GM19463 (cell line): ENCODE measurements at regions not wholly inside any gene's neighbourhood (a gene's known extent, or its start where the extent isn't known, plus 50 kb on each side); places are given as distances from the start of the nearest gene placed in this dataset.

ENCODE experiments used
- ATAC-seq: cut with Tn5 transposase; IDR thresholded peaks from one replicate; pipeline ENCODE4 v1.9.1; 2021; ENCODE audit warnings: mild to moderate bottlenecking, moderate library complexity; ENCODE audit not compliant: unreplicated experiment

DNA sequence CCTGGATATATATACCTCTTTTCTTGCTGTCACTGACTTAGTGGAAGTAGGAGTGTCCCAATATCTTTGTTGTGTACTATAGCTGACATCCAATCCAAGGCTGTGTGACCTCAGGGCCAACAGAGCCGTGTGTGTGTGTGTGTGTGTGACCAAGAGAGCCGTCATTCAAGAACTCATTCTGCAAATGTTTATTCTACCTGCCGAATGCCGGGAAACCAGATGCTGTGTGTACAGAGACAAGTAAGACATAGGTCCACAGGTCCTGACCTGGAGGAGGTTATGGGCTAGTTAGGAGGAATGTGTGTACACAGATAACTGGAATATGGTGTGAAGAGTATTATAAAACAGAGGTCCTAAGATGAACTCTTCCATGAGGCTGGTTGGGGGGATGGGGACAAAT is 190.0 kb downstream of the DHX35 start:
- ATAC-seq: no peak

DNA sequence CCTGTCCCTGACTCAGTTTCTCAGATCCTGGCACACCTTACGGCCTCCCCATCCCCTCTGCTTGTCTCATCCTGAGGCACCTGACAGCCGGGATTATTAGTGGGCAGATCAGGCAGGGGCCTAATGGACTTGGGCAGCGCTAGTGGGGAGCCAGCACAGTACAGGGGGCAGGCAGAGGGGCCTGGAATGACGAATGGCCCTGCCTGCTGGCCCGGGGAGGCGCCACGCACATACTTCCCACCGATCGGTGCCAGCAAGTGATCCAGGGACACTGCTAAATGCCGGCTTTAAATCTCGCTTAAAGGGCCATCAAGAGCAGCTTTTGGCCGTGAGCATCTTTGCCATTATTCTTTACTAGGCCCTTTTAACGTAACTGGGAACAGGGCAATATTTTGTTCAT is 188.4 kb downstream of the DHX35 start:
- no peak for ATAC-seq

- no peak for ATAC-seq
These were observed 184.2 kb downstream of the DHX35 start for GRCh38 chr20:39146394-39146793.

- no peak for ATAC-seq
These were observed 183.8 kb downstream of the DHX35 start for GRCh38 chr20:39145921-39146320.

GRCh38 chr20:39144757-39145156 is 182.6 kb downstream of the DHX35 start:
- no peak for ATAC-seq

DNA sequence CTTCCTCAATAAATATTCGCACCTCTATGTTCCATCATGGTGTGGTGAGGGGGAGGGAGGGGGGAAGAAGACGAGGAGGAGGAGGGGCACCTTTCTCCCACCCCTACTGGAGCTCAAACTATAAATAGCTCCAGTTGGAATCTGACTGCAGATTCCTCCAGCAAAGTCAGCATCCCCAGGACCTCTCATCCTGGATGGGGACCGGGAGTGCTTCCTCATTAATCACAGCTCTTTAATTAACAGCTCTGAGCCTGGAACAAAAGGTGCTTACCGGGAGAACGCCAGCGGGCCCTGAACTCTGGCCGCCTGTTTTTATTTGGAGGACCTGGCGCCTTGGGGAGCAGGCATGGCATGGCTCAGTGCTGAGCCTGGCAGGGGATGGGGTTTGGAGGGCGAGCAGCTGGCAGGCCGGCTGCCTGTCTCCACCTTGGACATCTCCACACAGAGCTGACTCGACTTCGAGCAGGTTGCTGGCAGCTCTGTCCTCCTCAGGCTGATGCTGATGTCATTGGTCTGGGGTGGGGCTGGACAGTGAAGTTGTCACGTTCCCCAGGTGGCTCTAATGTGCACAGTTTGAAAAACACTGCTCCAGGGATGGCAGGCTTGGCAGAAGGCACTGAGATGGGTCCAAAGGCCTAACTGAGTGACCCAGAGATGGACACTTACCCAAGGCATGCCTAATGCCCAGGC is 180.4 kb downstream of the DHX35 start:
- ATAC-seq: no peak

DNA sequence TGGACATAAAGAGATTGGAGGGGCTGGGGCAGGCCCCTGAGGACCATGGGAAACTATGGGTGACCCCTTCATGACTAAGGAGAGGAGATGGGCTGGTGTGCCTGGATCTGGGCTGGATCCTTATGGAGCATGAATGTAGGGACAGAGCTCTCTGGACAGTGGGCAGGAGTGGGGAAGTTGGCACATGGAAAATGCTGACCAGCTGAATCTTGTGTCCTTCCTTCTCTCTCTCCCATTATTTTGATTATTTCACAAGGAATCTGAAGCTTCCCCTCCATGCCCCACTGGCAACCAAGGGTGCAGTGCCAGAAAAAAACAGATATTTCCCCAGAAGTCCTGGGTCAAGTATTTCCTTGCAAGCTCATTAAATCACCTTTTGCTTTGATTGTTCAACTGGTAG is 175.2 kb downstream of the DHX35 start:
- ATAC-seq: no peak

DNA sequence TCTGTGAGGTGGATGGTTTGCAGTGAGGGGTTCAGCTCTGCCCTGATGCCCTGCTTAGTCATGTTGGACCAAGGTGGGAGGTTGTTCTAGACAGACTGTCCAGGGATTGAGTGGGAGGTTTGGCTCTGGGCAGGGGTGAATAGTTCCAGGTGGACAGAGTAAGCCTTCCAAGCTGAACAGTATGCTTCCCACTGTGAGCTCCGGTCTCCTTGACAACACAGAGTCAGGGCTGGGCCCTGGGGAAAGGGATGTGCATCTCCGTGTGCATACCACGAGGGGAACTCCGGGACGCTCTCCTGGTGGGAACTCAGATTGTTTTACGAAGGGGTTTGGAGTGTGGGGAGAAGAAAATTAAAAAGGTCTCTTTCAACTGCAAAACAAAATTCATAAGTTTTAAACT is 174.7 kb downstream of the DHX35 start:
- ATAC-seq: no peak

GRCh38 chr20:39135885-39136544 is 173.9 kb downstream of the DHX35 start:
- ATAC-seq: no peak

- ATAC-seq: no peak
These were observed 171.1 kb downstream of the DHX35 start for GRCh38 chr20:39133201-39133600.

DNA sequence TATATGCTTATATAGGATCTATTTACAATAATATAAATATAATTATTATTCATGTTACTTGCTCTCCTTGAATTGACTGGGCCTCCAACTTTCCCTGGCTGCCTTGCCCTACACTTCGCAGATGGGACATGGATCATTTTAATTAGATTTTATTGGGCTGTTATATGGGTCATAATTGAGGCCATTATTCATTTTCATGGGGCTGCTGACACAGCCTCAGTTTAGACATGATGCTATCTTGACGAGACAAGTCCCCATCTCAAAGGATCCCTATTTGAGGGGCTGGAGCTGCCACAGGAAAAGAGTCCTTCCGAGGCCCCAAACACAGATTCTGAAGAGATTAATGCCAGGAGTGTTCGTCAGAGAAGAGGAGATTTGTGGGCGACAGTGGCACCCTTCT is 170.4 kb downstream of the DHX35 start:
- no peak for ATAC-seq

- no peak for ATAC-seq
These were observed 169.9 kb downstream of the DHX35 start for GRCh38 chr20:39132093-39132492.

DNA sequence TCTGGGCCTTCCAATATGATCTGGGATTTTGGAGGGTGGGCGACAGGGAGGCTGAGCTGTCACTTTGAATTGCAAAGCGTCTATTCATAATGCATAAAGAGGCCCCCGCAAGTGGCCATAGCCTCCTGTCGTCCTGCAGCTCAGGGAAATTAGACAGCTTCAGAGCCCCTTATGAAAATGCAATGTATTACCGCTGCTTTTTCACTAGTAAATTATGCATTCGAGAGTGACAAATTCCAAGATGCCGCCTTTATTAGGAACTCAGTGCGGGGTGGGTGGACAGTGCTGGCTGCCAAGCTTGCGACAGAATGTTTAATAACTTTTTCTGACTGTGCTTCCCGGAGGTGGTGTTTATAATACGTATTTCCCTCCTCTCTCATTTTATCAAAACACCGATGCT is 168.5 kb downstream of the DHX35 start:
- ATAC-seq: no peak

DNA sequence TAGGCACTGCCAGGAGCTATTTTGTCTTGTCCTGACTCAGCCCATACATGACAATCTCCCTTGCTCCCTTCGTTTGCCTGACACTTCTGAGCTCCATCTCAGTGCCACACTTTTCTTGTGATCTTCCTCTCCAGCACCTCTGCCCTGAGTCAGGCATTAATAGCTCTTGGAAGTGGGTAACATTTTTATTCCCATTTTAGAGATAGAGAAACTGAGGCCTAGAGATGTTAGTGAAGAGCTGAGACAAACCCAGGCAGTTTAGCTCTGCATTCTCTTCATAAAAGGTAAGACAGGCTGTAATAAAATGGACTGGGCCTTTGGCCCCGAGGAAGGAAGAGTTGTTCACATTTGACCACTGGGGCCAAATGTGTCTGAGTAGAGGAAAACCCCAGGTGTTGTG is 167.4 kb downstream of the DHX35 start:
- no peak for ATAC-seq

- no peak for ATAC-seq
These were observed 161.9 kb downstream of the DHX35 start for GRCh38 chr20:39124064-39124463.

DNA sequence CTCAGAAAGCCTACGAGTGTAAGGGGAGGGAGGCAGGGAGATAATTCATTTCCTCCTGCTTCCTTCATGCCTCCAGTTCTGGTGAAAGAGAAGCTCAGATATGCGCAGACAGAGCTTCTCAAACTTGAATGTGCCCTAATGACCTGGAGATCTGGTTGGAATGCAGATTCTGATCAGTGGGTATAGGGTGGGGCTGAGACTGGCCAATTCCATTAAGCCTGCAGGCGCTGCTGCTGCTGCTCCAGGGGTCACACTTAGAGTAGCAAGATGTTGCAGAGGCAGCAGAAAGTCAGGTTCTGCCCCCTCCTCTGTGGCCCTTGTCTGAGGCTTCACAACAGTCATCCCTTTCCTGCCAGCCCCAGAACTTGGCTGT is 161.0 kb downstream of the DHX35 start:
- no peak for ATAC-seq

DNA sequence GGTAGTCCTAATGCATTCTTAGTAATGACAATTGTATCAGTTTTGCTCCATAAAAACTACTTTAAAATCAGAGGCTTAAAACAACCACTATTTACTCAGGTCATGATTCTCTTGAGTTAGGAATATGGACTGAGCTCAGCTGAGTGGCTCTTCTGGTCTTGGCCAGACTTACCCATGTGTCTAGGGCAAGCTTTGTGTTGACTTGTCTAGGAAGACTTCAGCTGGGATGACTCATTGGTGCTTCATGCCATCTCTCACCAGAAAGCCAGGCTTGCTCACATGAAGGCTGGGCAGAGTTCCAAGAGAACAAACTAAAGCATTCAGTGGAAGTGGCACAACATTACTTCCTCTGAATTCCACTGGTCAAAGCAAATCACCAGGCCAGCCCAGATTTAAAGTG is 155.3 kb downstream of the DHX35 start:
- no peak for ATAC-seq

- ATAC-seq: no peak
These were observed 153.9 kb downstream of the DHX35 start for GRCh38 chr20:39116020-39116419.

- ATAC-seq: no peak
These were observed 150.1 kb downstream of the DHX35 start for GRCh38 chr20:39112178-39112743.

GRCh38 chr20:39111359-39112177 is 149.4 kb downstream of the DHX35 start:
- ATAC-seq: no peak

GRCh38 chr20:39110819-39111136 is 148.6 kb downstream of the DHX35 start:
- ATAC-seq: no peak
